Skeletal muscle tissue (tissue), 3 donors: ENCODE measurements at regions not wholly inside any gene's neighbourhood (a gene's known extent, or its start where the extent isn't known, plus 50 kb on each side); places are given as distances from the start of the nearest gene placed in this dataset.

Source experiments
- H3K27ac ChIP-seq: one replicate; pipeline ENCODE4 v1.7.0; 2013; ENCODE audit warnings: mild to moderate bottlenecking, low read depth, low read length, inconsistent platforms
- H3K27me3 ChIP-seq, 3 donors: one replicate each; pipeline ENCODE4 v1.7.0; 2013; ENCODE audit warnings: low read length in 3 of 3; ENCODE audit not compliant: control insufficient read depth in 3 of 3, insufficient read depth in 3 of 3
- H3K36me3 ChIP-seq, 3 donors: one replicate each; pipeline ENCODE4 v1.7.0; 2013; ENCODE audit warnings: low read length in 3 of 3; ENCODE audit not compliant: control insufficient read depth in 3 of 3, insufficient read depth in 3 of 3
- H3K4me1 ChIP-seq, 3 donors: one replicate each; pipeline ENCODE4 v1.7.0; 2013; ENCODE audit warnings: low read length in 3 of 3, mild to moderate bottlenecking in 3 of 3; ENCODE audit not compliant: control insufficient read depth in 3 of 3, insufficient read depth in 3 of 3
- H3K4me3 ChIP-seq, 3 donors: one replicate each; pipeline ENCODE4 v1.7.0; 2013; ENCODE audit warnings: low read length in 3 of 3
- H3K9ac ChIP-seq, 3 donors: one replicate each; pipeline ENCODE4 v1.7.0; 2013; ENCODE audit warnings: low read length in 3 of 3, mild to moderate bottlenecking in 3 of 3, moderate library complexity in 2 of 3, low read depth in 1 of 3
- H3K9me3 ChIP-seq, 3 donors: one replicate each; pipeline ENCODE4 v1.7.0; 2013; ENCODE audit warnings: low read length in 3 of 3; ENCODE audit not compliant: control insufficient read depth in 3 of 3
- donor health status: Osteomylitis.

DNA sequence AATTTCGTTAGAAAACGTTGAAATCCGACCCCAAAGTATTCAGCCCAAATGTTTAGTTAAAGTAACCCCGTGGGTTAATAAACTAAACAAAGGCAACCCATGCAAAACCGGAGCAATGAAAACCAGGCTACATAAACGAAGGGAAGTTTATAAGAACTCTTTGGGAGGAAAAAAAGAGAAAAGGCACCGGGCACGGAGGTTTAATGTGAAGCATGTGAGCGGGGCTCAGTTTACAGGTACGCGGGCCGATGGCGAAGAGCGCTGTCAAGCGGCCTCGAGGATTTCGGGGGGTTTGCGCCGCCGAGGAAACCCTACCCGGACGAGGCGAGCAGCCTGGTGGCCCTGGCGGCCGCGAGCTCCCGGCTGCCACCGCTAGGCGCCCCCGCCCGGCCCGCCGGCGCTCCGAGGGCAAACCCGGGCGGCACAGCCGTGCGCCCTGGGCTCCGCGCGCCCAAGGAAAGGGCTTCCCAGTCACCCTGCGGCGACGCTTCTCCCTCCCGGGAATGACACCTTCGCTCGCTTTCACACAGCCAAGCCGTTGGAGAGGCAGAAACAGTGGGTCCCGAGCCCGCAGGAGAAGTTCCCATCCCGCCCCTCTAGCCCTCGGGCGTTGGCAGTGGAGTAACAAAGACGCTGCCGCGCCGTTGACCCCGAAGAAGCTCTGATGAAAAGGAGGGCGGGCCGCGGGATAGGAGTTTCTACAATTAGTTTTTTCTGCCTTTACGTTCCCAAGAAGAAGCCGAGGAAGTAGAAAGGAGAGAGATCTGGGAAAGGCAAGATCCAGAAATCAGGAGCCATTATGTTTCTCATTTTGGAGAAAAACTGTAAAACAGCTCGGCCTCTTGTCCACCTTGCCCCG, 126.0 kb downstream of the TMEM174 start:
- Histone ChIP-seq H3K36me3 (no peaks in the 10 kb centered on the region), H3K4me3 (peak overlapping the region; percentile 10 to 38 (median 29)), H3K27me3 (peaks cover 85 to 93% (median 91%) of the 10 kb centered on the region in 3 donors)

DNA sequence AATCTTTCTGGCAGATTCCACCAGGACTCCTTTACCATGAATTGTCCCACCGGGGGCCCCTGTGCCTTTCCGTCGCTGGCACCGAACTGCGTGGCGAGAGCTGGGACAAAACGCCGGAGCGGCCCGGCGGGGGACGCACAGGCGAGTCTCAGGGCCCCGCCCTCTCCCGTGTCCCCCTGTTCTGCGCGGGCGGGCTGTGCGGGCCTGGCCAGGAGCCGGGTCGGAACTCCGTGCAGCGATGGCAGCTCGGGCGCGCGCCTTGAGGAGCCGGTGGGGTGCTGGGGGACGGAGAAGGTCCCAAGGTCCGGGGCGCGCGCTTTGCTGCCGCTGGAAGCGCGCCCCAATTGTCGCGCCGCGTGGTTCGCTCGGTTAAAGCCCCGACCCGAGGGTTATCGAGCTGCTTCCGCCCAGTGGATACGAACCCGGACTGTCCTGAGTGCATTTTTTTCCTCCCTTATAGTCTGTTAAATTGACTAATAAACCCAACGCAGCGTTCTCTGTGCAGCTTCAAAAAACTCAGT, 125.3 kb downstream of the TMEM174 start:
- no peak overlapping the region for H3K27ac ChIP-seq
- H3K9ac ChIP-seq: no peak overlapping the region
- peak overlapping the region in 2 of 3 donors; percentile 10 to 38 for H3K4me3 ChIP-seq
- peaks cover 81 to 86% (median 84%) of the 10 kb centered on the region in 3 donors for H3K27me3 ChIP-seq
- no peaks in the 10 kb centered on the region for H3K36me3 ChIP-seq
- H3K4me1 ChIP-seq: peaks cover 8 to 11% (median 11%) of the 10 kb centered on the region in 3 donors
- H3K9me3 ChIP-seq: no peaks in the 10 kb centered on the region

More for the DNA sequence above, 126.0 kb downstream of the TMEM174 start:
- H3K4me1 ChIP-seq: peaks cover 11 to 15% (median 13%) of the 10 kb centered on the region in 3 donors
- H3K9ac ChIP-seq: no peak overlapping the region
- no peak overlapping the region for H3K27ac ChIP-seq
- no peaks in the 10 kb centered on the region for H3K9me3 ChIP-seq

DNA sequence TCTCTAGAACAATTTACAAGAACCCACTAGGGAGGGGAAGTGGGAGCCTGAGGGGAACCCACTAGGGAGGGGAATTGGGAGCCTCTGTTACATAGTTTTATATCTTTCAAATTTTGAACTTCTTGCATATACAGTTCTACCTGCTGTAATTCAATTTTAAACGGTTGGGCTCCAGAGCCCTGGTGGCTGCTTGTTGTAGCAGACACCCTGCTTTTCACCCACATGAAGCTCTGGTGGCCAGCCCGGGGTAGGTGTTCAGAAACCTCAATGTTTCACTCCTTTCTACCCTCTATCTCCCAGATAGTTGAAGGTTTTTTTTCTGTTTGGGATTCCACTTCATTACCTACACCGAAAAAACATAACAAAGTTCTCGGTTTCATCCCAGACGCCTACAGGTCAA, 124.4 kb downstream of the TMEM174 start:
- H3K27me3 ChIP-seq: peaks cover 73 to 80% (median 80%) of the 10 kb centered on the region in 3 donors
- H3K27ac ChIP-seq: no peak overlapping the region
- peaks cover 8 to 11% (median 11%) of the 10 kb centered on the region in 3 donors for H3K4me1 ChIP-seq
- H3K9ac ChIP-seq: no peak overlapping the region
- no peaks in the 10 kb centered on the region for H3K9me3 ChIP-seq
- H3K36me3 ChIP-seq: no peaks in the 10 kb centered on the region
- H3K4me3 ChIP-seq: no peak overlapping the region

DNA sequence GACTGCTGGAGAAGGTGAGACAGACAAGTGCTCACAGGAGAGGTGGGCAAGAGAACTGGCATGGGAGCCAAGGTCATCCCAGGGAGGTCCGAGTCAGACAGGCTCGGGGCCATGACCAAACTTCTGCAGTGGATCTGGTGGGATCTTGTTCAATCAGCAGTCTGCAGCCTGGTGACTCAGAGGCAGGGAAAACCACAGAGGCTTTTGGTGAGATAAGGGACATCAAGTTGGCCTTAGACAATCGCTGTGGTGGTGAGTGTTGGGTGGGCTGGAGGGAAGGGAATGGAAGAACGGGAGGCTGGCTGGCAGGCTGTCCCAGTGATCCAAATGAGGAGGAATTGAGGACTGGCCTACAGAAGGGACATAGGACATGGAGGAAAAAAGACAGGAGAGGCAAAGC, 123.8 kb downstream of the TMEM174 start:
- Histone ChIP-seq H3K27ac (no peak overlapping the region), H3K4me1 (peaks cover 8 to 11% (median 11%) of the 10 kb centered on the region in 3 donors), H3K9me3 (no peaks in the 10 kb centered on the region), H3K9ac (no peak overlapping the region), H3K36me3 (no peaks in the 10 kb centered on the region), H3K4me3 (no peak overlapping the region), H3K27me3 (peaks cover 70 to 79% (median 74%) of the 10 kb centered on the region in 3 donors)

DNA sequence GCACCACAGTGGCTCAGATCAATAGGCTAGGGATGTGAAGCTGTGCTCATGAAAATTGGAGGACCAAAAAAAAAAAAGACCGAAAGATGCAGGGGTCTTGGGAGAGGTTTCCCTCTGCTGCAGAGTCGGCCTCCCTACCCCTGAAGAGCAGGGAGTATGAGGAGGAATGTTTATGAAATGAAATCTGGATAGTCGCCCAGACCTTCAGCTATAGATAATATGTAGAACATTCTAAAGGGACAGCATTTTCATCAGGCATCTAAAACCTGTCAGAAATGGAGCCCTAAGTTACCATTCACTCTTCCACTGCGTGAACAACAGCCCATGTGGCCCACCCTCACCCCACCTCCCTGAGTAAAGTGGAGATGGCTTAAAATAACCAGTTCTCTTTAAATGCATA, 122.9 kb downstream of the TMEM174 start:
- peaks cover 8 to 11% (median 9%) of the 10 kb centered on the region in 3 donors for H3K4me1 ChIP-seq
- H3K36me3 ChIP-seq: no peaks in the 10 kb centered on the region
- no peak overlapping the region for H3K27ac ChIP-seq
- H3K27me3 ChIP-seq: peaks cover 63 to 74% (median 65%) of the 10 kb centered on the region in 3 donors
- no peaks in the 10 kb centered on the region for H3K9me3 ChIP-seq
- H3K4me3 ChIP-seq: no peak overlapping the region
- H3K9ac ChIP-seq: no peak overlapping the region

DNA sequence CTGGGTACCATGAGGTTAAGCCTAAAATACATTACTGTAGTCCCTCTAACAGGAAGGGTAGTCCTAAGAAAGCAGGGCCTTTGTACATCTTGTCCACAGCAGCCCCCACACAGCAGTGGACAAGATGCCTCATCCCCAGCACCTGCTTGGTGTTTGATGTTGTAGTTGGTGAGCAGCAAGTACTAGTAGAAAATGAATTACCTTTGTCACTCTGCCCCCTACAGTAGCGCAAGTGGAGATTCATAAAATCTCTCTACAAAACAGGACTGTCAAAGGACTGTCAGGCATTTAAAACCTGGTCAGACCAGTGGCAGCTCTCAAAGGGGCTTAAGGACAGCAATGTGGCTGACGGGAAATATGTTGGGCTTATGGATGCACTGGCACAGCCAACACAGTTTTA, 122.5 kb downstream of the TMEM174 start:
- H3K4me1 ChIP-seq: peaks cover 8 to 11% (median 8%) of the 10 kb centered on the region in 3 donors
- no peaks in the 10 kb centered on the region for H3K9me3 ChIP-seq
- H3K27ac ChIP-seq: no peak overlapping the region
- no peak overlapping the region for H3K4me3 ChIP-seq
- H3K27me3 ChIP-seq: peaks cover 60 to 70% (median 60%) of the 10 kb centered on the region in 3 donors
- H3K36me3 ChIP-seq: no peaks in the 10 kb centered on the region
- H3K9ac ChIP-seq: no peak overlapping the region

DNA sequence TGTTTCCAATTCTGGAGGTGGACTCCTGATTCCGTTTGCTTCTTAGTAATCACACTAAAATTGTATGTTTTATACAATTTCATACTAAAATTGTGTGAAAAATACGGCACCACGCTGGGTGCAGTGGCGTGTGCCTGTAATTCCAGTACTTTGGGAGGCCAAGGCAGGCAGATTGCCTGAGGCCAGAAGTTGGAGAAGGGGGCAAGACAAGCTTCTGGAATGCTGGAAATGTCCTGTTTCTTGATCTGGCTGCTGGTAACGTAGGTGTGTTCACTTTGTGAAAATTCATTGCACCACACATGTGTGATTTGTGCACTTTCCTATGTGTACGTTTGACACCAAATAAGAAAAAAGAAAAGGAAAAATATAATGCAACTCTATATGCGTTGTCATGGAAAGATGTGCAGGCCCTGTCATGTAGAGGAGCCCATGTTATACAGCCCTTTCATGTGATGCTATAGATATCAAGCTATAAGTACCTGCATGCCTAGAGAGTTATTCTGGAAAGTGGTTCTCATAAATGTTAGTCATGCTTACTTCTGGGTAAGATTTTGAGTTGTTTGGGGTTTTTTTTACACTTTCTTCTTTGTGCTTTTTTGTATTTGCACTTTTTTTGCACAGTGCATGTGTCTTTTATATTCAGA, 119.9 kb downstream of the TMEM174 start:
- no peak overlapping the region for H3K9ac ChIP-seq
- H3K36me3 ChIP-seq: no peaks in the 10 kb centered on the region

DNA sequence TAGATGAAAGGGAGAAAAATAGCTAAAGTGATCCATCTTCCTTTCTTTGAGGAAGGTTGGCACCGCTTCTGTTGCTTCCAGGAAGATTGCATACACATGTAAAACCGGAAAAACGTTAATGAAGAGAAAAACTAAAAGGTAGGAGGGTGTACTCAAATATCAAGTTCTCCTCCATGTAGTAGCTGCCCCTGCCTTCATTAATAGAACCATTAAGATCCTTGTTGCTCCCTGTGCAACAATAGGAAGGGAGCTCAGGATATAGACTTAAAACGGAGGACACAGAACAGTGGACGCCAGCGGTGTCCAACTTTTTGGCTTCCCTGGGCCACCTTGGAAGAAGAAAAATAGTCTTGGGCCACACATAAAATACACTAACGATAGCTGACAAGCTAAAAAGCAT, 118.9 kb downstream of the TMEM174 start:
- Histone ChIP-seq H3K9me3 (no peaks in the 10 kb centered on the region), H3K27ac (no peak overlapping the region), H3K36me3 (no peaks in the 10 kb centered on the region), H3K9ac (no peak overlapping the region), H3K27me3 (peaks cover 25 to 44% (median 31%) of the 10 kb centered on the region in 3 donors), H3K4me3 (no peak overlapping the region), H3K4me1 (no peaks in the 10 kb centered on the region)

More for the DNA sequence above, 119.9 kb downstream of the TMEM174 start:
- H3K27ac ChIP-seq: no peak overlapping the region
- peaks cover 35 to 55% (median 42%) of the 10 kb centered on the region in 3 donors for H3K27me3 ChIP-seq
- no peaks in the 10 kb centered on the region for H3K9me3 ChIP-seq
- H3K4me3 ChIP-seq: no peak overlapping the region
- H3K4me1 ChIP-seq: no peaks in the 10 kb centered on the region

DNA sequence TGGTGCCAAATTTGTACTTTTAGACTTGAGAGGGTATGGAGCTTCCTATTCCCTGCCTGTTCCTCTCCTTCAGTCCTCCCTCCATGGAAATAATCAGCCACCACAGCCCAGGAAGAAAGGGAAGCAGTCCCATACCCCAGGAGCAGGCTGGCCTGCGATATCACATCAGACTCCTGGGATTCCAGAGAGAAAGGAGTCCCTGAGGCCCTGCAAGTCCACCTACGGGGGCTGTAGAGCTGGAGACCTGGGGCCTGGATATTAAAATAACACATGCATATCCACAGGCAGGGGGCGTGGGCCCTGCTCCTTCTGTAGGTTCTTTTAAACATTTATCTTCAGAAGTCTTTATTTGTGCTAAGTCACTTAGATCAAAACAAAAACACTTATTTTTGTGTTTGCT, 117.2 kb downstream of the TMEM174 start:
- Histone ChIP-seq H3K27ac (no peak overlapping the region), H3K4me3 (no peak overlapping the region), H3K4me1 (no peaks in the 10 kb centered on the region), H3K36me3 (no peaks in the 10 kb centered on the region), H3K27me3 (peaks cover 15 to 28% (median 22%) of the 10 kb centered on the region in 3 donors), H3K9ac (no peak overlapping the region), H3K9me3 (no peaks in the 10 kb centered on the region)
